ENCODE measurements at regions not wholly inside any gene's neighbourhood (a gene's known extent, or its start where the extent isn't known, plus 50 kb on each side); places are given as distances from the start of the nearest gene placed in this dataset.

GRCh38 chr12:41905073-41905758, 239.5 kb downstream of the GXYLT1 start:
- TF ChIP-seq, protein P1, sequence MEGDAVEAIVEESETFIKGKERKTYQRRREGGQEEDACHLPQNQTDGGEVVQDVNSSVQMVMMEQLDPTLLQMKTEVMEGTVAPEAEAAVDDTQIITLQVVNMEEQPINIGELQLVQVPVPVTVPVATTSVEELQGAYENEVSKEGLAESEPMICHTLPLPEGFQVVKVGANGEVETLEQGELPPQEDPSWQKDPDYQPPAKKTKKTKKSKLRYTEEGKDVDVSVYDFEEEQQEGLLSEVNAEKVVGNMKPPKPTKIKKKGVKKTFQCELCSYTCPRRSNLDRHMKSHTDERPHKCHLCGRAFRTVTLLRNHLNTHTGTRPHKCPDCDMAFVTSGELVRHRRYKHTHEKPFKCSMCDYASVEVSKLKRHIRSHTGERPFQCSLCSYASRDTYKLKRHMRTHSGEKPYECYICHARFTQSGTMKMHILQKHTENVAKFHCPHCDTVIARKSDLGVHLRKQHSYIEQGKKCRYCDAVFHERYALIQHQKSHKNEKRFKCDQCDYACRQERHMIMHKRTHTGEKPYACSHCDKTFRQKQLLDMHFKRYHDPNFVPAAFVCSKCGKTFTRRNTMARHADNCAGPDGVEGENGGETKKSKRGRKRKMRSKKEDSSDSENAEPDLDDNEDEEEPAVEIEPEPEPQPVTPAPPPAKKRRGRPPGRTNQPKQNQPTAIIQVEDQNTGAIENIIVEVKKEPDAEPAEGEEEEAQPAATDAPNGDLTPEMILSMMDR (IDR thresholded peaks at IDR 0.05) = no peak
- TF ChIP-seq POLR2A (IDR thresholded peaks at IDR 0.05) = no peak
